ENCODE measurements at regions not wholly inside any gene's neighbourhood (a gene's known extent, or its start where the extent isn't known, plus 50 kb on each side); places are given as distances from the start of the nearest gene placed in this dataset.

- TF ChIP-seq CTCF (optimal IDR thresholded peaks at IDR 0.05 in 1 of 3, IDR thresholded peaks at IDR 0.05 in 1 of 3, conservative IDR thresholded peaks at IDR 0.05 in 1 of 3; ENCODE audit: extremely low read depth in 1 of 3, insufficient read depth in 2 of 3, low read length in 3 of 3) = no peak
- TF ChIP-seq EZH2 (IDR thresholded peaks at IDR 0.05; ENCODE audit: low read length) = no peak
Measured at GRCh38 chr2:234765279-234765678, 186.5 kb upstream of the SH3BP4 start.

Data from keratinocyte (primary cell).